ENCODE measurements at regions not wholly inside any gene's neighbourhood (a gene's known extent, or its start where the extent isn't known, plus 50 kb on each side); places are given as distances from the start of the nearest gene placed in this dataset.

DNA sequence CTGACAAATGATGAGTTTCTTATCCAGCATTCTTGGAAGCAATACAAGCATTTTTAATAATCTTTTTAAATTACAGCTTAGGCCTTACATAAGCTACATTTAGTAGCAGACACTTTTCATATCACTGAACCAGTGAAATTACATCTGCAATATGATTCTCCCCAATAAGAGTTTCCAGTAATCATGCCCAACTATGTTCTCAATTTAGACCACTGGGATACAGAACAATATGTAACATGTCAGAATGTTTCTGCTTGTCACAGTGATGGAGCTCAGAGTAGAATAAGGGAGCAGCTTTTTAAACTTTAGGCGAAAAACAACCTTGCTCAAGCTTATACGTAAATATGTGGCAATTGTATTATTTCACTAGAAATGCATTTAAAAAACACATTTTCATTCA, 1132.2 kb downstream of the FAT4 start:
- TF ChIP-seq TAF1 (IDR thresholded peaks at IDR 0.05; ENCODE audit: low read depth, low read length) (no peak), POLR2AphosphoS5 (IDR thresholded peaks at IDR 0.05; ENCODE audit: low read depth, low read length) (no peak), POLR2A (IDR thresholded peaks at IDR 0.05; ENCODE audit: low read depth, low read length) (no peak), POU2F2 (IDR thresholded peaks at IDR 0.05; ENCODE audit: low read depth, low read length) (no peak), SPI1 (IDR thresholded peaks at IDR 0.05; ENCODE audit: low read depth, low read length) (no peak)
